ENCODE measurements at regions not wholly inside any gene's neighbourhood (a gene's known extent, or its start where the extent isn't known, plus 50 kb on each side); places are given as distances from the start of the nearest gene placed in this dataset.

- DNase-seq (ENCODE audit: low read depth, low spot score): no peak
- Histone ChIP-seq H3K36me3 (ENCODE audit: insufficient read depth, insufficient read length, low read length) (no peaks in the 10 kb centered on the region), H3K9ac (ENCODE audit: insufficient read length, low read depth) (no peak overlapping the region), H3K4me3 (ENCODE audit: insufficient read length, low read depth) (no peak overlapping the region), H3K27me3 (ENCODE audit: insufficient read depth, insufficient read length) (no peaks in the 10 kb centered on the region), H3K9me3 (ENCODE audit: insufficient read depth, low read length) (no peaks in the 10 kb centered on the region), H3K4me1 (ENCODE audit: insufficient read depth, insufficient read length) (no peaks in the 10 kb centered on the region)
- TF ChIP-seq SUZ12 (IDR thresholded peaks at IDR 0.05; ENCODE audit: extremely low read depth, insufficient read depth, insufficient read length) (no peak), YY1 (IDR thresholded peaks at IDR 0.05; ENCODE audit: insufficient read depth, insufficient read length) (no peak), ZNF274 (IDR thresholded peaks at IDR 0.05; ENCODE audit: low read depth, low read length) (no peak)
Measured at GRCh38 chr3:95627293-95627692, 1187.1 kb upstream of the EPHA6 start.

- no peak overlapping the region for H3K4me3 ChIP-seq (ENCODE audit: insufficient read length, low read depth)
- no peaks in the 10 kb centered on the region for H3K27me3 ChIP-seq (ENCODE audit: insufficient read depth, insufficient read length)
- no peak for DNase-seq (ENCODE audit: low read depth, low spot score)
- TF ChIP-seq YY1 (IDR thresholded peaks at IDR 0.05; ENCODE audit: insufficient read depth, insufficient read length) (no peak), ZNF274 (IDR thresholded peaks at IDR 0.05; ENCODE audit: low read depth, low read length) (no peak), SUZ12 (IDR thresholded peaks at IDR 0.05; ENCODE audit: extremely low read depth, insufficient read depth, insufficient read length) (no peak)
- no peaks in the 10 kb centered on the region for H3K4me1 ChIP-seq (ENCODE audit: insufficient read depth, insufficient read length)
- H3K9ac ChIP-seq (ENCODE audit: insufficient read length, low read depth): no peak overlapping the region
- H3K9me3 ChIP-seq (ENCODE audit: insufficient read depth, low read length): no peaks in the 10 kb centered on the region
- H3K36me3 ChIP-seq (ENCODE audit: insufficient read depth, insufficient read length, low read length): no peaks in the 10 kb centered on the region
Measured at GRCh38 chr3:95627697-95628096, 1186.7 kb upstream of the EPHA6 start.

GRCh38 chr3:95629802-95630201 is 1184.6 kb upstream of the EPHA6 start:
- Histone ChIP-seq H3K36me3 (ENCODE audit: insufficient read depth, insufficient read length, low read length) (no peaks in the 10 kb centered on the region), H3K4me1 (ENCODE audit: insufficient read depth, insufficient read length) (no peaks in the 10 kb centered on the region), H3K9ac (ENCODE audit: insufficient read length, low read depth) (no peak overlapping the region), H3K27me3 (ENCODE audit: insufficient read depth, insufficient read length) (no peaks in the 10 kb centered on the region), H3K9me3 (ENCODE audit: insufficient read depth, low read length) (no peaks in the 10 kb centered on the region), H3K4me3 (ENCODE audit: insufficient read length, low read depth) (no peak overlapping the region)
- no peak for TF ChIP-seq YY1 (IDR thresholded peaks at IDR 0.05; ENCODE audit: insufficient read depth, insufficient read length)
- no peak for TF ChIP-seq ZNF274 (IDR thresholded peaks at IDR 0.05; ENCODE audit: low read depth, low read length)
- TF ChIP-seq SUZ12 (IDR thresholded peaks at IDR 0.05; ENCODE audit: extremely low read depth, insufficient read depth, insufficient read length): no peak
- peak; percentile 22 for DNase-seq (ENCODE audit: low read depth, low spot score)

- Histone ChIP-seq H3K4me1 (ENCODE audit: insufficient read depth, insufficient read length) (no peaks in the 10 kb centered on the region), H3K4me3 (ENCODE audit: insufficient read length, low read depth) (no peak overlapping the region), H3K9ac (ENCODE audit: insufficient read length, low read depth) (no peak overlapping the region), H3K27me3 (ENCODE audit: insufficient read depth, insufficient read length) (no peaks in the 10 kb centered on the region), H3K9me3 (ENCODE audit: insufficient read depth, low read length) (peaks cover 7% of the 10 kb centered on the region; the same call in 1 of the 2 replicates), H3K36me3 (ENCODE audit: insufficient read depth, insufficient read length, low read length) (no peaks in the 10 kb centered on the region)
- DNase-seq (ENCODE audit: low read depth, low spot score): no peak
- TF ChIP-seq SUZ12 (IDR thresholded peaks at IDR 0.05; ENCODE audit: extremely low read depth, insufficient read depth, insufficient read length) (no peak), YY1 (IDR thresholded peaks at IDR 0.05; ENCODE audit: insufficient read depth, insufficient read length) (no peak), ZNF274 (IDR thresholded peaks at IDR 0.05; ENCODE audit: low read depth, low read length) (no peak)
Measured at GRCh38 chr3:95645291-95645690, 1169.1 kb upstream of the EPHA6 start.

- no peak overlapping the region for H3K4me3 ChIP-seq (ENCODE audit: insufficient read length, low read depth)
- H3K9ac ChIP-seq (ENCODE audit: insufficient read length, low read depth): no peak overlapping the region
- no peak for DNase-seq (ENCODE audit: low read depth, low spot score)
- no peaks in the 10 kb centered on the region for H3K4me1 ChIP-seq (ENCODE audit: insufficient read depth, insufficient read length)
- no peaks in the 10 kb centered on the region for H3K36me3 ChIP-seq (ENCODE audit: insufficient read depth, insufficient read length, low read length)
- TF ChIP-seq YY1 (IDR thresholded peaks at IDR 0.05; ENCODE audit: insufficient read depth, insufficient read length) (no peak), SUZ12 (IDR thresholded peaks at IDR 0.05; ENCODE audit: extremely low read depth, insufficient read depth, insufficient read length) (no peak), ZNF274 (IDR thresholded peaks at IDR 0.05; ENCODE audit: low read depth, low read length) (no peak)
- H3K27me3 ChIP-seq (ENCODE audit: insufficient read depth, insufficient read length): no peaks in the 10 kb centered on the region
- H3K9me3 ChIP-seq (ENCODE audit: insufficient read depth, low read length): no peaks in the 10 kb centered on the region
Measured at GRCh38 chr3:95654570-95655362, 1159.6 kb upstream of the EPHA6 start.

- H3K9me3 ChIP-seq (ENCODE audit: insufficient read depth, low read length): no peaks in the 10 kb centered on the region
- no peaks in the 10 kb centered on the region for H3K36me3 ChIP-seq (ENCODE audit: insufficient read depth, insufficient read length, low read length)
- TF ChIP-seq ZNF274 (IDR thresholded peaks at IDR 0.05; ENCODE audit: low read depth, low read length) (no peak), SUZ12 (IDR thresholded peaks at IDR 0.05; ENCODE audit: extremely low read depth, insufficient read depth, insufficient read length) (no peak), YY1 (IDR thresholded peaks at IDR 0.05; ENCODE audit: insufficient read depth, insufficient read length) (no peak)
- H3K4me3 ChIP-seq (ENCODE audit: insufficient read length, low read depth): no peak overlapping the region
- no peaks in the 10 kb centered on the region for H3K27me3 ChIP-seq (ENCODE audit: insufficient read depth, insufficient read length)
- no peak overlapping the region for H3K9ac ChIP-seq (ENCODE audit: insufficient read length, low read depth)
- no peaks in the 10 kb centered on the region for H3K4me1 ChIP-seq (ENCODE audit: insufficient read depth, insufficient read length)
- no peak for DNase-seq (ENCODE audit: low read depth, low spot score)
Measured at GRCh38 chr3:95655363-95655986, 1158.9 kb upstream of the EPHA6 start.

- no peaks in the 10 kb centered on the region for H3K9me3 ChIP-seq (ENCODE audit: insufficient read depth, low read length)
- no peaks in the 10 kb centered on the region for H3K36me3 ChIP-seq (ENCODE audit: insufficient read depth, insufficient read length, low read length)
- no peaks in the 10 kb centered on the region for H3K4me1 ChIP-seq (ENCODE audit: insufficient read depth, insufficient read length)
- no peak overlapping the region for H3K9ac ChIP-seq (ENCODE audit: insufficient read length, low read depth)
- H3K4me3 ChIP-seq (ENCODE audit: insufficient read length, low read depth): no peak overlapping the region
- TF ChIP-seq ZNF274 (IDR thresholded peaks at IDR 0.05; ENCODE audit: low read depth, low read length) (no peak), YY1 (IDR thresholded peaks at IDR 0.05; ENCODE audit: insufficient read depth, insufficient read length) (no peak), SUZ12 (IDR thresholded peaks at IDR 0.05; ENCODE audit: extremely low read depth, insufficient read depth, insufficient read length) (no peak)
- H3K27me3 ChIP-seq (ENCODE audit: insufficient read depth, insufficient read length): no peaks in the 10 kb centered on the region
- DNase-seq (ENCODE audit: low read depth, low spot score): no peak
Measured at GRCh38 chr3:95670765-95671164, 1143.6 kb upstream of the EPHA6 start.
